ENCODE measurements at regions not wholly inside any gene's neighbourhood (a gene's known extent, or its start where the extent isn't known, plus 50 kb on each side); places are given as distances from the start of the nearest gene placed in this dataset.

- DNase-seq (ENCODE audit: low read depth in 2 of 2): no peak
Measured at GRCh38 chr1:229062135-229062534, 208.8 kb upstream of the RAB4A start.

- no peak for DNase-seq (ENCODE audit: low read depth in 2 of 2)
Measured at GRCh38 chr1:229063154-229063773, 207.6 kb upstream of the RAB4A start.

GRCh38 chr1:229064320-229065168 lies 206.4 kb upstream of the RAB4A start:
- DNase-seq (ENCODE audit: low read depth in 2 of 2): no peak

- no peak for DNase-seq (ENCODE audit: low read depth in 2 of 2)
Measured at GRCh38 chr1:229065613-229066012, 205.3 kb upstream of the RAB4A start.

GRCh38 chr1:229066591-229066990 lies 204.3 kb upstream of the RAB4A start:
- no peak for DNase-seq (ENCODE audit: low read depth in 2 of 2)

GRCh38 chr1:229067546-229067945 lies 203.4 kb upstream of the RAB4A start:
- no peak for DNase-seq (ENCODE audit: low read depth in 2 of 2)

- no peak for DNase-seq (ENCODE audit: low read depth in 2 of 2)
Measured at GRCh38 chr1:229068270-229068987, 202.5 kb upstream of the RAB4A start.

- no peak for DNase-seq (ENCODE audit: low read depth in 2 of 2)
Measured at GRCh38 chr1:229069176-229069575, 201.7 kb upstream of the RAB4A start.

GRCh38 chr1:229070168-229070567 lies 200.7 kb upstream of the RAB4A start:
- DNase-seq (ENCODE audit: low read depth in 2 of 2): no peak

GRCh38 chr1:229073251-229073650 lies 197.7 kb upstream of the RAB4A start:
- DNase-seq (ENCODE audit: low read depth in 2 of 2): no peak

- DNase-seq (ENCODE audit: low read depth in 2 of 2): no peak
Measured at GRCh38 chr1:229075217-229075616, 195.7 kb upstream of the RAB4A start.

- no peak for DNase-seq (ENCODE audit: low read depth in 2 of 2)
Measured at GRCh38 chr1:229075716-229076115, 195.2 kb upstream of the RAB4A start.

GRCh38 chr1:229076195-229076594 lies 194.7 kb upstream of the RAB4A start:
- no peak for DNase-seq (ENCODE audit: low read depth in 2 of 2)

- no peak for DNase-seq (ENCODE audit: low read depth in 2 of 2)
Measured at GRCh38 chr1:229079016-229079595, 191.8 kb upstream of the RAB4A start.

- no peak for DNase-seq (ENCODE audit: low read depth in 2 of 2)
Measured at GRCh38 chr1:229080361-229080760, 190.6 kb upstream of the RAB4A start.

GRCh38 chr1:229085291-229085690 lies 185.6 kb upstream of the RAB4A start:
- no peak for DNase-seq (ENCODE audit: low read depth in 2 of 2)

GRCh38 chr1:229086091-229086490 lies 184.8 kb upstream of the RAB4A start:
- no peak for DNase-seq (ENCODE audit: low read depth in 2 of 2)

GRCh38 chr1:229086686-229087085 lies 184.2 kb upstream of the RAB4A start:
- DNase-seq (ENCODE audit: low read depth in 2 of 2): no peak

- DNase-seq (ENCODE audit: low read depth in 2 of 2): no peak
Measured at GRCh38 chr1:229087339-229087738, 183.6 kb upstream of the RAB4A start.

GRCh38 chr1:229087906-229088305 lies 183.0 kb upstream of the RAB4A start:
- DNase-seq (ENCODE audit: low read depth in 2 of 2): no peak

GRCh38 chr1:229088711-229089110 lies 182.2 kb upstream of the RAB4A start:
- DNase-seq (ENCODE audit: low read depth in 2 of 2): no peak

- no peak for DNase-seq (ENCODE audit: low read depth in 2 of 2)
Measured at GRCh38 chr1:229089586-229090208, 181.2 kb upstream of the RAB4A start.
